ENCODE measurements at regions not wholly inside any gene's neighbourhood (a gene's known extent, or its start where the extent isn't known, plus 50 kb on each side); places are given as distances from the start of the nearest gene placed in this dataset.

GRCh38 chr1:193979219-193979618 is 792.8 kb upstream of the B3GALT2 start:
- Histone ChIP-seq H3K4me3 (ENCODE audit: low read depth, low read length) (no peak overlapping the region), H3K27me3 (no peaks in the 10 kb centered on the region), H3K9me3 (no peaks in the 10 kb centered on the region), H3K4me1 (peaks cover 3% of the 10 kb centered on the region; the same call in 1 of the 2 replicates), H3K36me3 (no peaks in the 10 kb centered on the region)
- no peak for DNase-seq
- TF ChIP-seq, protein P1, sequence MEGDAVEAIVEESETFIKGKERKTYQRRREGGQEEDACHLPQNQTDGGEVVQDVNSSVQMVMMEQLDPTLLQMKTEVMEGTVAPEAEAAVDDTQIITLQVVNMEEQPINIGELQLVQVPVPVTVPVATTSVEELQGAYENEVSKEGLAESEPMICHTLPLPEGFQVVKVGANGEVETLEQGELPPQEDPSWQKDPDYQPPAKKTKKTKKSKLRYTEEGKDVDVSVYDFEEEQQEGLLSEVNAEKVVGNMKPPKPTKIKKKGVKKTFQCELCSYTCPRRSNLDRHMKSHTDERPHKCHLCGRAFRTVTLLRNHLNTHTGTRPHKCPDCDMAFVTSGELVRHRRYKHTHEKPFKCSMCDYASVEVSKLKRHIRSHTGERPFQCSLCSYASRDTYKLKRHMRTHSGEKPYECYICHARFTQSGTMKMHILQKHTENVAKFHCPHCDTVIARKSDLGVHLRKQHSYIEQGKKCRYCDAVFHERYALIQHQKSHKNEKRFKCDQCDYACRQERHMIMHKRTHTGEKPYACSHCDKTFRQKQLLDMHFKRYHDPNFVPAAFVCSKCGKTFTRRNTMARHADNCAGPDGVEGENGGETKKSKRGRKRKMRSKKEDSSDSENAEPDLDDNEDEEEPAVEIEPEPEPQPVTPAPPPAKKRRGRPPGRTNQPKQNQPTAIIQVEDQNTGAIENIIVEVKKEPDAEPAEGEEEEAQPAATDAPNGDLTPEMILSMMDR (IDR thresholded peaks at IDR 0.05; ENCODE audit: low read depth, low read length), result no peak

DNA sequence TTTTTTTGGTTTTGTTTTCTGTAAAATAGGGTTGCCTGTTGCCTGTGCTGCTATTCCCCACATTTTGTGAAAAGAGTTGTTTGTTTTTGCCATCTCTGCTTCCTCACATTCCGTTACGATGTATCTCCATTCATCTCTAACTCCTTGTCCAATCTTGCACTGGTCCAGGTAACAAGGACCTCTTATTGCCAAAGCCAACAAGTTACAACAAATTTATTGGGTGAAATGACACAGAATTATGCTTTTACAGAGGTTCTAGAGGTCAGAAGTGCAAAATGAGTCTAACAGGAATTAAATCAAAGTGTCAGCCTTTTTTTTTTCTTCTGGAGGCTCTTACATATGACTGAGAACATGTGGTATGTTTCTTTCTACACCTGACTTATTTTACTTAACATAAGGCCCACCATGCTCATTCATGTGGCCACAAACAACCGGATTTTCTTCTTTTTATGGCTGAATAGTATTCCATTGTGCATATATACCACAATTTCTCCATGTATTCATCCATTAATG is 787.9 kb upstream of the B3GALT2 start:
- peaks cover 3% of the 10 kb centered on the region; the same call in 1 of the 2 replicates for H3K4me1 ChIP-seq
- H3K9me3 ChIP-seq, result no peaks in the 10 kb centered on the region
- TF ChIP-seq, protein P1 (IDR thresholded peaks at IDR 0.05; ENCODE audit: low read depth, low read length), result no peak
- H3K36me3 ChIP-seq, result no peaks in the 10 kb centered on the region
- H3K27me3 ChIP-seq, result no peaks in the 10 kb centered on the region
- no peak overlapping the region for H3K4me3 ChIP-seq (ENCODE audit: low read depth, low read length)
- no peak for DNase-seq

DNA sequence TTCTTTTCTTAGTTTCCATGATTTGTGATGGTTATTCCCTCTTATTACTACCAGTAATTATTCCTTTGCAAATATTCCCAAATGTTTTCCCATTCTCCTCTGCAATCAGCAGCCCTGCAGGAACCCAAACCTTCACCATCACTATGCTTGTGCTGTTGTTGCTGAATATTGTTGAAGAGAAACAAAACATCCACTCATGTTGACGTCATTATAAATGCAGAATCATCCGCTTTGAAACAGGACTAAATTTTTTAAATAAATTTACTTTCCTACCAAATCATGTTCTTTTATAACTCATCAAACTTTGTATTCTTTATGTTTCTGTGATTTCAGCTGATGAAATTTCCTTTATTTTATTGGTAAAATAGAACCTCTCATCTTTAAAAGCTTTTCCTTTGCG is 787.0 kb upstream of the B3GALT2 start:
- Histone ChIP-seq H3K4me3 (ENCODE audit: low read depth, low read length) (no peak overlapping the region), H3K9me3 (no peaks in the 10 kb centered on the region), H3K4me1 (peaks cover 3% of the 10 kb centered on the region; the same call in 1 of the 2 replicates), H3K36me3 (no peaks in the 10 kb centered on the region), H3K27me3 (no peaks in the 10 kb centered on the region)
- TF ChIP-seq, protein P1 (IDR thresholded peaks at IDR 0.05; ENCODE audit: low read depth, low read length), result no peak
- no peak for DNase-seq

GRCh38 chr1:193971595-193971994 is 785.2 kb upstream of the B3GALT2 start:
- TF ChIP-seq, protein P1 (IDR thresholded peaks at IDR 0.05; ENCODE audit: low read depth, low read length), result no peak
- Histone ChIP-seq H3K4me3 (ENCODE audit: low read depth, low read length) (no peak overlapping the region), H3K4me1 (no peaks in the 10 kb centered on the region), H3K9me3 (no peaks in the 10 kb centered on the region), H3K36me3 (no peaks in the 10 kb centered on the region), H3K27me3 (no peaks in the 10 kb centered on the region)
- no peak for DNase-seq

- Histone ChIP-seq H3K4me3 (ENCODE audit: low read depth, low read length) (no peak overlapping the region), H3K27me3 (no peaks in the 10 kb centered on the region), H3K36me3 (no peaks in the 10 kb centered on the region), H3K9me3 (no peaks in the 10 kb centered on the region), H3K4me1 (no peaks in the 10 kb centered on the region)
- TF ChIP-seq, protein P1 (IDR thresholded peaks at IDR 0.05; ENCODE audit: low read depth, low read length), result no peak
- DNase-seq, result no peak
Measured at GRCh38 chr1:193960499-193960898, 774.1 kb upstream of the B3GALT2 start.

DNA sequence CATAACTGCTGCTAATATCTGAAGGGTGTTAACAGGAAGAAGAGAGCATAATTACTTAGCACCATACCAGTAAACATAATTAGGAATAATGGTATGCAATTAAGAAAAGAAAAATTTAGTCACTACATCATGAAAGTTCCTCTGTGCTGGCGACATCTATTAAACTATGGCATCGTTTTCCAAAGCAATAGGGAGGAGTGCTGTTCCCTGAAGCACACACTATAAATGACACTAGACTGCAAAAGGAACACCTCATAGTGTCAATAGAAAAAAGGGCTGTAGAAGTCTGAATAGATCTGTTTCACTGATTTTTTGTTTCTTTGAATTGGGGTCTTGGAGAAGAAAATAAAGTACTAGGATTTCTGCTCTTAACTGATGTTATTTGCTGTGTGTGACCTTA is 773.6 kb upstream of the B3GALT2 start:
- no peaks in the 10 kb centered on the region for H3K36me3 ChIP-seq
- TF ChIP-seq, protein P1 (IDR thresholded peaks at IDR 0.05; ENCODE audit: low read depth, low read length), result no peak
- no peak overlapping the region for H3K4me3 ChIP-seq (ENCODE audit: low read depth, low read length)
- DNase-seq, result no peak
- no peaks in the 10 kb centered on the region for H3K27me3 ChIP-seq
- no peaks in the 10 kb centered on the region for H3K9me3 ChIP-seq
- H3K4me1 ChIP-seq, result no peaks in the 10 kb centered on the region
